Kidney (tissue), 13 donors: ENCODE measurements at regions not wholly inside any gene's neighbourhood (a gene's known extent, or its start where the extent isn't known, plus 50 kb on each side); places are given as distances from the start of the nearest gene placed in this dataset.

ENCODE experiments used
- DNase-seq, 5 donors: peaks; one replicate each; pipeline ENCODE4 v3.0.0-alpha.2; 2013 to 2020
- FAIRE-seq: peaks from 2 replicates; lab custom pipeline; 2012; peaks lifted over from hg19 to GRCh38; lab: Jason Lieb, UNC
- H3K27ac ChIP-seq, 2 donors: one replicate each; pipeline ENCODE4 v1.7.0; 2013; ENCODE audit warnings: low read depth in 2 of 2, low read length in 2 of 2, inconsistent platforms in 1 of 2
- H3K27me3 ChIP-seq: one replicate; pipeline ENCODE4 v1.7.1; 2013; ENCODE audit warnings: low read length, inconsistent platforms; ENCODE audit not compliant: control insufficient read depth, insufficient read depth
- H3K36me3 ChIP-seq, 3 donors: one replicate each; pipeline versions ENCODE4 v1.7.0 to v1.7.1; 2013; ENCODE audit warnings: low read length in 3 of 3, control low read depth in 1 of 3, inconsistent platforms in 1 of 3; ENCODE audit not compliant: insufficient read depth in 3 of 3, control insufficient read depth in 2 of 3
- H3K4me1 ChIP-seq, 3 donors: one replicate each; pipeline versions ENCODE4 v1.7.0 to v1.7.1; 2013; ENCODE audit warnings: low read length in 3 of 3, inconsistent platforms in 1 of 3, low read depth in 1 of 3; ENCODE audit not compliant: control insufficient read depth in 2 of 3, insufficient read depth in 2 of 3
- H3K4me3 ChIP-seq, 3 donors: one replicate each; pipeline versions ENCODE4 v1.7.0 to v1.8.1; 2013; ENCODE audit warnings: low read length in 3 of 3, control low read depth in 1 of 3, inconsistent platforms in 1 of 3
- H3K9ac ChIP-seq, 3 donors: one replicate each; pipeline versions ENCODE4 v1.7.0 to v1.7.1; 2013; ENCODE audit warnings: low read length in 3 of 3, control low read depth in 1 of 3, inconsistent platforms in 1 of 3
- H3K9me3 ChIP-seq, 3 donors: one replicate each; pipeline versions ENCODE4 v1.7.0 to v1.7.1; 2013; ENCODE audit warnings: low read length in 3 of 3, control low read depth in 1 of 3, inconsistent platforms in 1 of 3; ENCODE audit not compliant: control insufficient read depth in 2 of 3, insufficient read depth in 1 of 3
- intact Hi-C: fragments of 100-400 bp; cut with DNase I; formaldehyde crosslinking; loops from one replicate; pipeline ENCODE4 v1.11.1; 2022
- TF ChIP-seq, protein P1 (sequence below): IDR thresholded peaks from 3 replicates; pipeline ENCODE4 v1.5.1; 2012; ENCODE audit warnings: mild to moderate bottlenecking, moderate library complexity, borderline replicate concordance; ENCODE audit not compliant: insufficient read depth; ENCODE audit errors: extremely low read depth
- donor health status: control.
- donor health status: control.
- donor health status: control.
- donor health status: control.
- donor health status: control.
- donor health status: DM: yes; HTN: yes; CAD: no.
- donor health status: Normal renal cell carcinoma (clear cell type).

DNA sequence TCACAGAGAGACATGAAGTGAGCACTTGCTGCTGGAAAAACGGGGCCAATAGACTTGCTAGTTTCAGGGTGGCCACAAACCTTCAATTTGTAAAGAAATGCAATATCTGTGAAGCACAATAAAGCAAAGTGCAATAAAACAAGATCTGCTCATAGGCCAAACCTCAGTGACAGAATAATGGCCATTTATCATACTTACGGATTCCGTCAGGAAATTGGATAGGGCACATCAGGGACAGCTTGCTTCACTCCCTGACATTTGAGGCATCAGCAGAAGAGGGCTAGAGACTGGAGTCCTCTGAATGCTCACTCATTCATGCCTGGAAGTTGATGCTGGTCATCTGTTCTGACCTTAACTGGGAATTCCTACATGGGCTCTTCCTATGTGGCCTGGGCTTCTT, 165.5 kb upstream of the OPRM1 start:
- no peaks in the 10 kb centered on the region for H3K4me1 ChIP-seq
- H3K9ac ChIP-seq = no peak overlapping the region
- TF ChIP-seq, protein P1, sequence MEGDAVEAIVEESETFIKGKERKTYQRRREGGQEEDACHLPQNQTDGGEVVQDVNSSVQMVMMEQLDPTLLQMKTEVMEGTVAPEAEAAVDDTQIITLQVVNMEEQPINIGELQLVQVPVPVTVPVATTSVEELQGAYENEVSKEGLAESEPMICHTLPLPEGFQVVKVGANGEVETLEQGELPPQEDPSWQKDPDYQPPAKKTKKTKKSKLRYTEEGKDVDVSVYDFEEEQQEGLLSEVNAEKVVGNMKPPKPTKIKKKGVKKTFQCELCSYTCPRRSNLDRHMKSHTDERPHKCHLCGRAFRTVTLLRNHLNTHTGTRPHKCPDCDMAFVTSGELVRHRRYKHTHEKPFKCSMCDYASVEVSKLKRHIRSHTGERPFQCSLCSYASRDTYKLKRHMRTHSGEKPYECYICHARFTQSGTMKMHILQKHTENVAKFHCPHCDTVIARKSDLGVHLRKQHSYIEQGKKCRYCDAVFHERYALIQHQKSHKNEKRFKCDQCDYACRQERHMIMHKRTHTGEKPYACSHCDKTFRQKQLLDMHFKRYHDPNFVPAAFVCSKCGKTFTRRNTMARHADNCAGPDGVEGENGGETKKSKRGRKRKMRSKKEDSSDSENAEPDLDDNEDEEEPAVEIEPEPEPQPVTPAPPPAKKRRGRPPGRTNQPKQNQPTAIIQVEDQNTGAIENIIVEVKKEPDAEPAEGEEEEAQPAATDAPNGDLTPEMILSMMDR = no peak
- no peaks in the 10 kb centered on the region for H3K9me3 ChIP-seq
- FAIRE-seq (no peak), DNase-seq (peak in 3 of 5 donors; percentile 43 to 74 (median 61))
- H3K27ac ChIP-seq = no peak overlapping the region
- no peak overlapping the region for H3K4me3 ChIP-seq
- intact Hi-C loops = no loop called here
- H3K36me3 ChIP-seq = no peaks in the 10 kb centered on the region
- H3K27me3 ChIP-seq = no peaks in the 10 kb centered on the region

DNA sequence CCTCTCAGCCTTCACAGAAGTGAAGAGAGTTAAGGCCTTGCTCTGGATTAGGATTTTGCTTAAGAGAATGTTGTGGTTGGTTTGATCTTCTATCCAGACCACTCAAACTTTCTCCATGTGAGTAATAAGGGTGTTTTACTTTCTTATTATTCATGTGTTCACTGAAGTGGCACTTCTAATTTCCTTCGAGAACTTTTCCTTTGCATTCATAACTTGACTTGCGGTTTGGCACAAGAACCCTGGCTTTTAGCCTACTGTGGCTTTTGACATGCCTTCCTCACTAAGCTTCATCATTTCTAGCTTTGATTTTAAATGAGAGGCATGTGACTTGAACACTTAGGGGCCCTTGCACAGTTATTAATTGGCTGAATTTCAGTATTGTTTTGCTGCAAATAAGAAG, 166.1 kb upstream of the OPRM1 start:
- Histone ChIP-seq H3K36me3 (no peaks in the 10 kb centered on the region), H3K9ac (no peak overlapping the region), H3K27me3 (no peaks in the 10 kb centered on the region), H3K27ac (no peak overlapping the region), H3K4me1 (no peaks in the 10 kb centered on the region), H3K4me3 (no peak overlapping the region), H3K9me3 (no peaks in the 10 kb centered on the region)
- TF ChIP-seq, protein P1 = no peak
- no peak for DNase-seq
- FAIRE-seq = no peak
- intact Hi-C loops = no loop called here

DNA sequence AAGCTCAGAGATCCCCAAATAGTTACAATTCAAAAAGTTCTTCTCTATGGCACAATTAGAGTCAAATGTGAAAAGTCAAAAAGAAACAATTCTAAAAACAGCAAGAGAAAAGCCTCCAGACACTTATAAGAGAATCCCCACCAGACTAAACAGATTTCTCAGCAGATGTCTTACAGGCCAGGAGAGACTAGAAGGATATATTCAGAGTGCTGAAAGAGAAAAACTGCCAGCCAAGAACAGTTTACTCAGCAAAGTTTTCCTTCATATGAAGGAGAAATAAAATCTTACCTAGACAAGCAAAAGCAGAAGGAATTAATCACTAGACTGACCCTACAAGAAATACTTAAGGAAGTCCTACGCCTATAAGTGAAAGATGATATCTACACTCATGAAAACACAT, 176.1 kb upstream of the OPRM1 start:
- no peak overlapping the region for H3K9ac ChIP-seq
- no peak overlapping the region for H3K4me3 ChIP-seq
- FAIRE-seq = no peak
- TF ChIP-seq, protein P1 = no peak
- H3K9me3 ChIP-seq = no peaks in the 10 kb centered on the region
- intact Hi-C loops = no loop called here
- H3K4me1 ChIP-seq = no peaks in the 10 kb centered on the region
- H3K27me3 ChIP-seq = no peaks in the 10 kb centered on the region
- no peaks in the 10 kb centered on the region for H3K36me3 ChIP-seq
- no peak for DNase-seq
- H3K27ac ChIP-seq = no peak overlapping the region

DNA sequence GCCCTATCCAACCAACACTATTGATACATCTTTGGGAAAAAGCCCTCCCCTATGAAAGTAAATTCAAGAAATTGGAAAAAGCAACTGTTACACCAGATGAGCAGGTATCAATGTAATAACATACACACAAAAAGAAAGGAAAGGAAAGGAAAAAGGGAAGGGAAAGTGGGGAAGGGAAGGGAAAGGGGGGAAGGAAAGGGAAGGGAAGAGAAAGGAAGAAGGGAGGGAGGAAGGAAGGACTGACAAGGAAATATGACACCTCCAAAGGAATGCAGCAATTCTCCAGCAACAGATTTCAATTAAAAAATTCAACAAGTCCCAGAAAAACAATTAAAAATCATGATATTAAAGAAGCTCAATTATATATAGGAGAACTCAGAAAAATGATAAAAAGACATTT, 176.9 kb upstream of the OPRM1 start:
- DNase-seq (no peak), FAIRE-seq (no peak)
- Histone ChIP-seq H3K27me3 (no peaks in the 10 kb centered on the region), H3K9ac (no peak overlapping the region), H3K9me3 (no peaks in the 10 kb centered on the region), H3K4me1 (no peaks in the 10 kb centered on the region), H3K4me3 (no peak overlapping the region), H3K36me3 (no peaks in the 10 kb centered on the region), H3K27ac (no peak overlapping the region)
- TF ChIP-seq, protein P1 = no peak
- intact Hi-C loops = no loop called here
